ENCODE measurements at regions not wholly inside any gene's neighbourhood (a gene's known extent, or its start where the extent isn't known, plus 50 kb on each side); places are given as distances from the start of the nearest gene placed in this dataset.

GRCh38 chr15:69557707-69558409, 105.2 kb downstream of the RPLP1 start:
- Histone ChIP-seq H2AFZ (ENCODE audit: low read length) (no peak overlapping the region), H3K4me1 (ENCODE audit: low read length) (no peaks in the 10 kb centered on the region), H3K79me2 (ENCODE audit: low read length) (no peaks in the 10 kb centered on the region), H3K9ac (ENCODE audit: low read length) (no peak overlapping the region), H3K9me3 (replicated peaks; ENCODE audit: insufficient read depth, low read length) (no peaks in the 10 kb centered on the region), H3K4me3 (ENCODE audit: low read length) (no peak overlapping the region), H3K9me2 (replicated peaks; ENCODE audit: insufficient read depth, low read length) (no peaks in the 10 kb centered on the region), H3K36me3 (replicated peaks; ENCODE audit: insufficient read depth, low read length) (no peaks in the 10 kb centered on the region), H3K27ac (ENCODE audit: low read length) (no peak overlapping the region), H3K27me3 (replicated peaks; ENCODE audit: insufficient read depth, low read length) (no peaks in the 10 kb centered on the region), H4K20me1 (ENCODE audit: insufficient read depth, low read length) (no peaks in the 10 kb centered on the region), H3K4me2 (ENCODE audit: low read depth, low read length) (no peak overlapping the region), H3F3A (ENCODE audit: insufficient read depth, low read length) (no peaks in the 10 kb centered on the region)
- TF ChIP-seq CTCF (IDR thresholded peaks at IDR 0.05; ENCODE audit: low read length), result no peak
- TF ChIP-seq EZH2 (optimal IDR thresholded peaks at IDR 0.05; ENCODE audit: low read depth, low read length), result no peak
- TF ChIP-seq EZH2phosphoT487 (IDR thresholded peaks at IDR 0.05; ENCODE audit: low read length), result no peak
- no peak for DNase-seq

- Histone ChIP-seq H3K79me2 (ENCODE audit: low read length) (no peaks in the 10 kb centered on the region), H4K20me1 (ENCODE audit: insufficient read depth, low read length) (no peaks in the 10 kb centered on the region), H3K9me3 (replicated peaks; ENCODE audit: insufficient read depth, low read length) (no peaks in the 10 kb centered on the region), H3K9ac (ENCODE audit: low read length) (no peak overlapping the region), H2AFZ (ENCODE audit: low read length) (no peak overlapping the region), H3K27me3 (replicated peaks; ENCODE audit: insufficient read depth, low read length) (no peaks in the 10 kb centered on the region), H3K36me3 (replicated peaks; ENCODE audit: insufficient read depth, low read length) (no peaks in the 10 kb centered on the region), H3K4me3 (ENCODE audit: low read length) (no peak overlapping the region), H3K4me2 (ENCODE audit: low read depth, low read length) (no peak overlapping the region), H3F3A (ENCODE audit: insufficient read depth, low read length) (no peaks in the 10 kb centered on the region), H3K9me2 (replicated peaks; ENCODE audit: insufficient read depth, low read length) (no peaks in the 10 kb centered on the region), H3K4me1 (ENCODE audit: low read length) (no peaks in the 10 kb centered on the region), H3K27ac (ENCODE audit: low read length) (no peak overlapping the region)
- TF ChIP-seq EZH2phosphoT487 (IDR thresholded peaks at IDR 0.05; ENCODE audit: low read length) (no peak), EZH2 (optimal IDR thresholded peaks at IDR 0.05; ENCODE audit: low read depth, low read length) (no peak), CTCF (IDR thresholded peaks at IDR 0.05; ENCODE audit: low read length) (no peak)
- no peak for DNase-seq
Observed at GRCh38 chr15:69559440-69560190, 107.0 kb downstream of the RPLP1 start.

GRCh38 chr15:69561071-69561784, 108.6 kb downstream of the RPLP1 start:
- Histone ChIP-seq H3K27me3 (replicated peaks; ENCODE audit: insufficient read depth, low read length) (no peaks in the 10 kb centered on the region), H3K9ac (ENCODE audit: low read length) (no peak overlapping the region), H3K27ac (ENCODE audit: low read length) (no peak overlapping the region), H2AFZ (ENCODE audit: low read length) (no peak overlapping the region), H3K4me1 (ENCODE audit: low read length) (no peaks in the 10 kb centered on the region), H3K9me2 (replicated peaks; ENCODE audit: insufficient read depth, low read length) (no peaks in the 10 kb centered on the region), H3K4me3 (ENCODE audit: low read length) (no peak overlapping the region), H3K4me2 (ENCODE audit: low read depth, low read length) (no peak overlapping the region), H3K36me3 (replicated peaks; ENCODE audit: insufficient read depth, low read length) (no peaks in the 10 kb centered on the region), H4K20me1 (ENCODE audit: insufficient read depth, low read length) (no peaks in the 10 kb centered on the region), H3K9me3 (replicated peaks; ENCODE audit: insufficient read depth, low read length) (no peaks in the 10 kb centered on the region), H3F3A (ENCODE audit: insufficient read depth, low read length) (no peaks in the 10 kb centered on the region), H3K79me2 (ENCODE audit: low read length) (no peaks in the 10 kb centered on the region)
- TF ChIP-seq EZH2phosphoT487 (IDR thresholded peaks at IDR 0.05; ENCODE audit: low read length) (no peak), EZH2 (optimal IDR thresholded peaks at IDR 0.05; ENCODE audit: low read depth, low read length) (no peak), CTCF (IDR thresholded peaks at IDR 0.05; ENCODE audit: low read length) (no peak)
- DNase-seq, result no peak

Data from MM.1S (cell line).